Ishikawa (cell line): ENCODE measurements at regions not wholly inside any gene's neighbourhood (a gene's known extent, or its start where the extent isn't known, plus 50 kb on each side); places are given as distances from the start of the nearest gene placed in this dataset.

ENCODE experiments used
- CEBPB ChIP-seq: IDR thresholded peaks from 2 replicates; pipeline ENCODE4 v1.6.1; 2012
- CREB1 ChIP-seq: IDR thresholded peaks from 2 replicates; pipeline ENCODE4 v1.6.1; 2012; ENCODE audit warnings: low read depth
- EGR1 ChIP-seq: IDR thresholded peaks from 2 replicates; pipeline ENCODE4 v1.6.1; 2012
- EP300 ChIP-seq: IDR thresholded peaks from 2 replicates; pipeline ENCODE4 v1.6.1; 2012; ENCODE audit warnings: borderline replicate concordance
- RAD21 ChIP-seq: IDR thresholded peaks from 2 replicates; pipeline ENCODE4 v1.6.1; 2012; ENCODE audit warnings: low read depth
- TAF1 ChIP-seq: IDR thresholded peaks from 2 replicates; pipeline ENCODE4 v1.6.1; 2012; ENCODE audit warnings: low read depth, mild to moderate bottlenecking

GRCh38 chr20:6664574-6664973, 102.9 kb upstream of the BMP2 start:
- TF ChIP-seq CEBPB (no peak), EP300 (no peak), TAF1 (no peak), CREB1 (no peak), RAD21 (no peak), EGR1 (no peak)
